Gastrocnemius medialis (tissue), 4 donors: ENCODE measurements at regions not wholly inside any gene's neighbourhood (a gene's known extent, or its start where the extent isn't known, plus 50 kb on each side); places are given as distances from the start of the nearest gene placed in this dataset.
"Not testable (repeated sequence)": the region's sequence is repeated elsewhere in the genome, so short reads cannot be mapped to it uniquely, and the experiment has no call there.

Experiments used
- ATAC-seq, 2 donors: fragments of 150-250 bp; one replicate each; pipeline ENCODE4 v1.9.1; 2016
- DNase-seq, 2 donors: peaks; one replicate each; pipeline ENCODE4 v3.0.0-alpha.2; 2019
- H3K27ac ChIP-seq, 4 donors: fragments of 200-600 bp; sonication (generic); 1 replicate in 1 of 4; 2 replicates in 3 of 4; pipeline ENCODE4 v1.5.1; 2016 to 2018; ENCODE audit warnings: mild to moderate bottlenecking in 2 of 4, moderate library complexity in 1 of 4
- H3K27me3 ChIP-seq, 3 donors: fragments of 200-600 bp; sonication (generic) in 2 of 3; 1 replicate in 1 of 3; 2 replicates in 2 of 3; pipeline versions ENCODE4 v1.5.1 to v1.6.0; 2016 to 2019; ENCODE audit warnings: mild to moderate bottlenecking in 1 of 3, moderate library complexity in 1 of 3
- H3K36me3 ChIP-seq, 2 donors: fragments of 200-600 bp; sonication (generic) in 1 of 2; one replicate each; pipeline ENCODE4 v1.5.1; 2017 to 2018
- H3K4me1 ChIP-seq, 2 donors: fragments of 200-600 bp; sonication (generic) in 1 of 2; one replicate each; pipeline ENCODE4 v1.5.1; 2016 to 2017; ENCODE audit warnings: mild to moderate bottlenecking in 2 of 2
- H3K4me3 ChIP-seq, 4 donors: fragments of 200-600 bp; sonication (generic) in 3 of 4; 1 replicate in 1 of 4; 2 replicates in 3 of 4; pipeline ENCODE4 v1.5.1; 2016 to 2019; ENCODE audit warnings: mild to moderate bottlenecking in 2 of 4
- H3K9me3 ChIP-seq, 3 donors: fragments of 200-600 bp; sonication (generic) in 2 of 3; 1 replicate in 1 of 3; 2 replicates in 2 of 3; pipeline ENCODE4 v1.5.1; 2016 to 2019
- POLR2A ChIP-seq, 2 donors: fragments of 450-650 bp; IDR thresholded peaks; one replicate each; pipeline ENCODE4 v1.6.1; 2017; ENCODE audit warnings: antibody characterized with exemption in 2 of 2, mild to moderate bottlenecking in 2 of 2, moderate library complexity in 2 of 2
- in situ Hi-C, 4 donors: fragments of 200-750 bp; cut with MboI; loops; one replicate each; pipeline versions ENCODE4 v1.15.0 to v1.8.0; 2017; ENCODE audit warnings: low sequenced_read_pairs in 4 of 4
- intact Hi-C: fragments of 100-400 bp; cut with DNase I; formaldehyde crosslinking; loops from one replicate; pipeline ENCODE4 v1.15.1; 2023; ENCODE audit warnings: low total_unique reads
- TF ChIP-seq, protein P1 (sequence below), 5 experiments: fragments of 450-650 bp in 3 of 5; fragments of 200-600 bp in 2 of 5; sonication (generic) in 2 of 5; IDR thresholded peaks in 4 of 5; conservative IDR thresholded peaks in 1 of 5; 1 replicate in 4 of 5; 2 replicates in 1 of 5; pipeline ENCODE4 v1.5.1; 2016 to 2019; ENCODE audit warnings: antibody characterized with exemption in 5 of 5, mild to moderate bottlenecking in 3 of 5, moderate library complexity in 3 of 5

DNA sequence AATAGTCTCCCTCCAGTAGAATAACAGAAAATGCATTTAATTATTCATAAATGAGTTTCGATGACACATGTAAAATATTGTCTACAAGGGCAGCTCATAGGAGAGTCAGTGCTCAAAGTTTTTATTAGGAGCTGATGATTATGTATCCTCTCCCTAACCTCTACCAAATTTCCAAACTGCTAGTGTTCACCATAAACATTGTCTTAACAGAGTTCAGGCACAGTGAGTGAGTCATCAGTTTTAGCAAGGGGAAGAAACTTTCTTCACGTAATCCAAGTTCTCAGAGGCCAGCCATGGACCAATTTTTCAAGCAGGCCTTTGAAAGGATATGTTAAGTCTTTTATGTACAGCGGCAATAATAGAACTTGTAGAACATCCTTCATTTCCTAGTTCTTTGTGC is 649.2 kb upstream of the MIS18BP1 start:
- Histone ChIP-seq H3K36me3 (no peaks in the 10 kb centered on the region), H3K9me3 (no peaks in the 10 kb centered on the region), H3K27me3 (no peaks in the 10 kb centered on the region), H3K4me3 (no peak overlapping the region), H3K27ac (no peak overlapping the region), H3K4me1 (no peaks in the 10 kb centered on the region)
- TF ChIP-seq, protein P1, sequence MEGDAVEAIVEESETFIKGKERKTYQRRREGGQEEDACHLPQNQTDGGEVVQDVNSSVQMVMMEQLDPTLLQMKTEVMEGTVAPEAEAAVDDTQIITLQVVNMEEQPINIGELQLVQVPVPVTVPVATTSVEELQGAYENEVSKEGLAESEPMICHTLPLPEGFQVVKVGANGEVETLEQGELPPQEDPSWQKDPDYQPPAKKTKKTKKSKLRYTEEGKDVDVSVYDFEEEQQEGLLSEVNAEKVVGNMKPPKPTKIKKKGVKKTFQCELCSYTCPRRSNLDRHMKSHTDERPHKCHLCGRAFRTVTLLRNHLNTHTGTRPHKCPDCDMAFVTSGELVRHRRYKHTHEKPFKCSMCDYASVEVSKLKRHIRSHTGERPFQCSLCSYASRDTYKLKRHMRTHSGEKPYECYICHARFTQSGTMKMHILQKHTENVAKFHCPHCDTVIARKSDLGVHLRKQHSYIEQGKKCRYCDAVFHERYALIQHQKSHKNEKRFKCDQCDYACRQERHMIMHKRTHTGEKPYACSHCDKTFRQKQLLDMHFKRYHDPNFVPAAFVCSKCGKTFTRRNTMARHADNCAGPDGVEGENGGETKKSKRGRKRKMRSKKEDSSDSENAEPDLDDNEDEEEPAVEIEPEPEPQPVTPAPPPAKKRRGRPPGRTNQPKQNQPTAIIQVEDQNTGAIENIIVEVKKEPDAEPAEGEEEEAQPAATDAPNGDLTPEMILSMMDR (IDR thresholded peaks at IDR 0.05 in 4 of 5, conservative IDR thresholded peaks at IDR 0.05 in 1 of 5) = no peak
- no peak for TF ChIP-seq POLR2A (IDR thresholded peaks at IDR 0.05)
- ATAC-seq (no peak), DNase-seq (no peak)
- in situ Hi-C loops (no loop called here), intact Hi-C loops (no loop called here)

DNA sequence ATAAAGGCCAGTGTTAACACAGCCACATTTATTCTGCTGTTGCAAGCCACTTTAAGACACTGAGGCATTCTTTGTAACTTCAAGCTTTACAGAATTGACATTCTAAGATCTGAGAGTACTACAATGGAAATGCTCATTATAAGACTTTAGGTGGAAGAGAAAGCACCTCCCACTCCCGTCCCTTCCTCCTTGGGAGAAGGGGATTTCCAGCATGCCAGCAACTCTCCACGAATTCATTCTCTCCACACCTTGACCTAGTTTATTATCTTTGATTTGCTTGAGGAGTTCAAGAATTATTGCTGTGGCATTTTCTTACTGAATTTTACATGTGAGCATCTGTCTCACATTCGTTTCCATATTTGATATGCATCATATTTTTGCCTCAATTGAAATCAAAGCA is 644.4 kb upstream of the MIS18BP1 start:
- no peaks in the 10 kb centered on the region for H3K4me1 ChIP-seq
- no peaks in the 10 kb centered on the region for H3K36me3 ChIP-seq
- H3K27ac ChIP-seq = no peak overlapping the region
- no peaks in the 10 kb centered on the region for H3K9me3 ChIP-seq
- no peaks in the 10 kb centered on the region for H3K27me3 ChIP-seq
- no peak overlapping the region for H3K4me3 ChIP-seq
- in situ Hi-C loops (no loop called here), intact Hi-C loops (no loop called here)
- ATAC-seq (no peak), DNase-seq (no peak)
- TF ChIP-seq POLR2A (IDR thresholded peaks at IDR 0.05) = no peak
- TF ChIP-seq, protein P1 (IDR thresholded peaks at IDR 0.05 in 4 of 5, conservative IDR thresholded peaks at IDR 0.05 in 1 of 5) = no peak

DNA sequence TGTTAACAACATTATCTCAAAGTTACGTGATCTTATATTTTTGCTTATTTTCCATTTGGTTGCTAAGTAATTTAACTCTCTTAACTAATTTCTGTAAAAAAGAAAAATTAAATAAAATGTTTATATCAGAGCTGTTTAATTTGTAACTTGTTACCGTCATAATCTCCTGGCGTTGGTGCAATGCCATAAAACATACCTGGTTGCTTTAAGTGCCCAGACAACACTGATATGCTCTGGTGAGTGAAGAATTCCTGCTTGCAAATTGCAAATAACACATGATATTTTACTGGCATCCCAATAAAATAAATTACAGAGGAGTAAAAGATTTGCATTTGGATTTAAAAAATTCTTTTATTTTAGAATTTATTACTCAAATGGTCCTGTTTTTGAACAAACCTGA is 640.1 kb upstream of the MIS18BP1 start:
- DNase-seq = no peak
- intact Hi-C loops = no loop called here
- Histone ChIP-seq H3K4me1 (no peaks in the 10 kb centered on the region), H3K36me3 (no peaks in the 10 kb centered on the region), H3K27ac (no peak overlapping the region), H3K9me3 (no peaks in the 10 kb centered on the region), H3K27me3 (no peaks in the 10 kb centered on the region), H3K4me3 (no peak overlapping the region)
- no peak for TF ChIP-seq POLR2A (IDR thresholded peaks at IDR 0.05)
- TF ChIP-seq, protein P1 (IDR thresholded peaks at IDR 0.05 in 4 of 5, conservative IDR thresholded peaks at IDR 0.05 in 1 of 5) = no peak
- in situ Hi-C loops = no loop called here
- no peak for ATAC-seq

DNA sequence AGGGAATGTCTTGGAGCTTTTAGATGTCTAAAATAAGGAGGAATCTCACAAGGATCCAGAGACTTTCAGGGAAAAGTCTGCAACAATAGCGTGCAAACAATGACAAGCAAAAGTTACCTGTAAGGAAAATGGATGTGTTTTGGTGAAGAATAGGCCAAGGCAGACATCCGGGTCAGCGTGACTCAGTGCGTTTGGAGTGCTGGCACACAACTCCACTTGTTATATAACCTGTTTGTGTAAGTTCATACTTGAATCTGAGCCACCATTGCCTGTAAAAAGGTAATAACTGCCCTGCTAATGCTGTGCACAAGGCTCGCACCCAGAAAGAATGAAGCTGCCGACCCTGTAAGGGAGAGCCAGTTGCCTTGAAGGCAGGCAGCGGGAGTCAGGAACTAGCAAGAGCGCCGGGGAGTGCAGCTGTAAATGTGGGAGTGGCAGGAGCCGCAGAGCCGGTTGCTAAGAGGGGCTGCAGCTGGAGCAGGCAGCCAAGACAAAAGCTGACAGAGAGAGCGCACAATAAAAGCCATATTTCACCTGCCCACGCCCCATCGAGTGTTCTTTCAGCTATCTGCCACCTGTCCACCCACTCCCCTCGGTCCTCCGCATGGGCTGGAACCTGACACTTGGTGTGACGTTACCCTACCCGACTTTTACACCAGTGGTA is 638.5 kb upstream of the MIS18BP1 start:
- intact Hi-C loops = no loop called here
- no peaks in the 10 kb centered on the region for H3K4me1 ChIP-seq
- DNase-seq = no peak
- TF ChIP-seq, protein P1 (IDR thresholded peaks at IDR 0.05 in 4 of 5, conservative IDR thresholded peaks at IDR 0.05 in 1 of 5) = no peak
- TF ChIP-seq POLR2A (IDR thresholded peaks at IDR 0.05) = no peak
- ATAC-seq = no peak
- no peaks in the 10 kb centered on the region for H3K9me3 ChIP-seq
- in situ Hi-C loops = no loop called here
- no peak overlapping the region for H3K27ac ChIP-seq
- H3K27me3 ChIP-seq = no peaks in the 10 kb centered on the region
- no peaks in the 10 kb centered on the region for H3K36me3 ChIP-seq
- no peak overlapping the region for H3K4me3 ChIP-seq

DNA sequence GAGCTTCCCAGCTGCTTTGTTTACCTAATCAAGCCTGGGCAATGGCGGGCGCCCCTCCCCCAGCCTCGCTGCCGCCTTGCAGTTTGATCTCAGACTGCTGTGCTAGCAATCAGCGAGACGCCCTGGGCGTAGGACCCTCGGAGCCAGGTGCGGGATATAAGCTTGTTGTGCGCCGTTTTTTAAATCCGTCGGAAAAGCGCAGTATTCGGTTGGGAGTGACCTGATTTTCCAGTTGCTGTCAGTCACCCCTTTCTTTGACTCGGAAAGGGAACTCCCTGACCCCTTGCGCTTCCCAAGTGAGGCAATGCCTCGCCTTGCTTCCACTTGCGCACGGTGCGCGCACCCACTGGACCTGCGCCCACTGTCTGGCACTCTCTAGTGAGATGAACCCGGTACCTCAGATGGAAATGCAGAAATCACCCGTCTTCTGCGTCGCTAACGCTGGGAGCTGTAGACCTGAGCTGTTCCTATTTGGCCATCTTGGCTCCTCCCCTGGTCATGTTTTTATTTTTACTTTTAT is 635.8 kb upstream of the MIS18BP1 start:
- ATAC-seq, H3K36me3 ChIP-seq, H3K4me3 ChIP-seq, H3K27me3 ChIP-seq, H3K9me3 ChIP-seq, DNase-seq, H3K4me1 ChIP-seq, intact Hi-C loops, H3K27ac ChIP-seq, in situ Hi-C loops: not testable (repeated sequence)
